Right cardiac atrium (tissue), 5 donors: ENCODE measurements at regions not wholly inside any gene's neighbourhood (a gene's known extent, or its start where the extent isn't known, plus 50 kb on each side); places are given as distances from the start of the nearest gene placed in this dataset.
A peak's percentile ranks its signal among the peaks of the same experiment; 100 is the strongest.

ENCODE experiments used
- ATAC-seq, 2 donors: fragments of 200-7000 bp; cut with Tn5 transposase; one replicate each; pipeline versions ENCODE4 v1.8.0 to v1.9.1; 2020; ENCODE audit warnings: moderate library complexity in 2 of 2, mild to moderate bottlenecking in 1 of 2
- DNase-seq, 3 donors: peaks; one replicate each; pipeline ENCODE4 v3.0.0-alpha.2; 2020
- H3K27ac ChIP-seq: one replicate; pipeline ENCODE4 v1.5.1; 2013; ENCODE audit warnings: mild to moderate bottlenecking, low read length, control low read depth, moderate library complexity
- H3K27me3 ChIP-seq: one replicate; pipeline ENCODE4 v1.6.1; 2013; ENCODE audit not compliant: control insufficient read depth, insufficient read depth
- H3K4me1 ChIP-seq: one replicate; pipeline ENCODE4 v1.6.1; 2013; ENCODE audit warnings: low read length; ENCODE audit not compliant: control insufficient read depth, insufficient read depth
- H3K4me3 ChIP-seq: one replicate; pipeline ENCODE4 v1.5.1; 2013; ENCODE audit warnings: low read length, control low read depth
- H3K9me3 ChIP-seq: one replicate; pipeline ENCODE4 v1.6.1; 2013; ENCODE audit warnings: low read length; ENCODE audit not compliant: control insufficient read depth
- WGBS: extraction: QIAGEN DNeasy Blood & Tissue Kit; methylation state at CpG from one replicate; pipeline ENCODE4 v1.1.7; 2013; 5-methylcytosine and 5-hydroxymethylcytosine counted together
- intact Hi-C, 4 donors: fragments of 100-400 bp; cut with DNase I; formaldehyde crosslinking; loops; one replicate each; pipeline versions ENCODE4 v1.11.0 to v1.14.0; 2022 to 2023
- donor health status: healthy with polysubstance abuse.
- donor health status: DM: no; HTN: yes; CAD: no.
- donor health status: DM: no; HTN: no; CAD: no.
- donor health status: DM: no; HTN: yes; CAD: no; lungs with severe emphysema.
- donor health status: DM: yes; HTN: yes; CAD: no.

- Histone ChIP-seq H3K27ac (no peak overlapping the region), H3K4me3 (no peak overlapping the region), H3K4me1 (no peaks in the 10 kb centered on the region), H3K27me3 (no peaks in the 10 kb centered on the region), H3K9me3 (no peaks in the 10 kb centered on the region)
- no peak for DNase-seq
- 90% methylated on average over 6 of the region's 6 CpGs for WGBS
- ATAC-seq: no peak
- intact Hi-C loops: loop anchor here in 1 of 4 donors (10.0 kb wide), 1 partner anchor 835 kb away; the partner anchor contains the start of gene FOXC1
Observed at GRCh38 chr6:2439632-2440031, 194.2 kb upstream of the GMDS start.

GRCh38 chr6:2439082-2439481 is 193.7 kb upstream of the GMDS start:
- H3K4me3 ChIP-seq: no peak overlapping the region
- intact Hi-C loops: no loop called here
- no peaks in the 10 kb centered on the region for H3K9me3 ChIP-seq
- 95% methylated on average over 2 of the region's 2 CpGs for WGBS
- no peaks in the 10 kb centered on the region for H3K4me1 ChIP-seq
- no peaks in the 10 kb centered on the region for H3K27me3 ChIP-seq
- H3K27ac ChIP-seq: no peak overlapping the region
- ATAC-seq: no peak
- no peak for DNase-seq

GRCh38 chr6:2436410-2437154 is 191.2 kb upstream of the GMDS start:
- Histone ChIP-seq H3K4me1 (no peaks in the 10 kb centered on the region), H3K27ac (no peak overlapping the region), H3K9me3 (no peaks in the 10 kb centered on the region), H3K27me3 (no peaks in the 10 kb centered on the region), H3K4me3 (no peak overlapping the region)
- no peak for DNase-seq
- intact Hi-C loops: no loop called here
- 95% methylated on average over 23 of the region's 23 CpGs for WGBS
- ATAC-seq: no peak

- H3K4me1 ChIP-seq: no peaks in the 10 kb centered on the region
- no peak overlapping the region for H3K27ac ChIP-seq
- WGBS: 79% methylated on average over 9 of the region's 9 CpGs
Observed at GRCh38 chr6:2435323-2435722, 189.9 kb upstream of the GMDS start.

GRCh38 chr6:2434912-2435311 is 189.5 kb upstream of the GMDS start:
- no peaks in the 10 kb centered on the region for H3K27me3 ChIP-seq
- no peaks in the 10 kb centered on the region for H3K4me1 ChIP-seq
- WGBS: 79% methylated on average over 6 of the region's 6 CpGs
- no peak overlapping the region for H3K4me3 ChIP-seq
- no peak for DNase-seq
- no peak overlapping the region for H3K27ac ChIP-seq
- intact Hi-C loops: no loop called here
- no peak for ATAC-seq
- no peaks in the 10 kb centered on the region for H3K9me3 ChIP-seq

More at GRCh38 chr6:2435323-2435722, 189.9 kb upstream of the GMDS start:
- H3K9me3 ChIP-seq: no peaks in the 10 kb centered on the region
- H3K4me3 ChIP-seq: no peak overlapping the region
- ATAC-seq: no peak
- DNase-seq: no peak
- intact Hi-C loops: no loop called here
- H3K27me3 ChIP-seq: no peaks in the 10 kb centered on the region

GRCh38 chr6:2434116-2434515 is 188.7 kb upstream of the GMDS start:
- DNase-seq (no peak), ATAC-seq (no peak)
- H3K9me3 ChIP-seq: no peaks in the 10 kb centered on the region
- no peak overlapping the region for H3K4me3 ChIP-seq
- no peak overlapping the region for H3K27ac ChIP-seq
- no peaks in the 10 kb centered on the region for H3K4me1 ChIP-seq
- intact Hi-C loops: no loop called here
- H3K27me3 ChIP-seq: no peaks in the 10 kb centered on the region
- WGBS: 97% methylated on average over 6 of the region's 6 CpGs

GRCh38 chr6:2433711-2434110 is 188.3 kb upstream of the GMDS start:
- H3K27me3 ChIP-seq: no peaks in the 10 kb centered on the region
- intact Hi-C loops: no loop called here
- no peak overlapping the region for H3K4me3 ChIP-seq
- WGBS: 91% methylated on average over 9 of the region's 9 CpGs
- H3K27ac ChIP-seq: no peak overlapping the region
- no peaks in the 10 kb centered on the region for H3K4me1 ChIP-seq
- DNase-seq (no peak), ATAC-seq (no peak)
- no peaks in the 10 kb centered on the region for H3K9me3 ChIP-seq

GRCh38 chr6:2433266-2433665 is 187.9 kb upstream of the GMDS start:
- 96% methylated on average over 5 of the region's 5 CpGs for WGBS
- no peak overlapping the region for H3K27ac ChIP-seq
- H3K27me3 ChIP-seq: no peaks in the 10 kb centered on the region
- intact Hi-C loops: no loop called here
- ATAC-seq: no peak
- no peak overlapping the region for H3K4me3 ChIP-seq
- no peak for DNase-seq
- no peaks in the 10 kb centered on the region for H3K9me3 ChIP-seq
- no peaks in the 10 kb centered on the region for H3K4me1 ChIP-seq

GRCh38 chr6:2432292-2432691 is 186.9 kb upstream of the GMDS start:
- Histone ChIP-seq H3K27ac (no peak overlapping the region), H3K4me3 (no peak overlapping the region), H3K9me3 (no peaks in the 10 kb centered on the region), H3K27me3 (no peaks in the 10 kb centered on the region), H3K4me1 (no peaks in the 10 kb centered on the region)
- 89% methylated on average over 5 of the region's 5 CpGs for WGBS
- no peak for DNase-seq
- ATAC-seq: no peak
- intact Hi-C loops: no loop called here

GRCh38 chr6:2430612-2431011 is 185.2 kb upstream of the GMDS start:
- H3K4me3 ChIP-seq: no peak overlapping the region
- 83% methylated on average over 3 of the region's 3 CpGs for WGBS
- ATAC-seq: no peak
- no peaks in the 10 kb centered on the region for H3K27me3 ChIP-seq
- H3K9me3 ChIP-seq: no peaks in the 10 kb centered on the region
- intact Hi-C loops: no loop called here
- H3K4me1 ChIP-seq: no peaks in the 10 kb centered on the region
- no peak for DNase-seq
- H3K27ac ChIP-seq: no peak overlapping the region

GRCh38 chr6:2429460-2429859 is 184.1 kb upstream of the GMDS start:
- Histone ChIP-seq H3K4me1 (no peaks in the 10 kb centered on the region), H3K27me3 (no peaks in the 10 kb centered on the region), H3K4me3 (no peak overlapping the region), H3K27ac (no peak overlapping the region), H3K9me3 (no peaks in the 10 kb centered on the region)
- WGBS: 86% methylated on average over 6 of the region's 6 CpGs
- no peak for DNase-seq
- intact Hi-C loops: no loop called here
- peak in 1 of 2 donors; percentile 73 for ATAC-seq

- no peak overlapping the region for H3K4me3 ChIP-seq
- no peaks in the 10 kb centered on the region for H3K9me3 ChIP-seq
- DNase-seq (no peak), ATAC-seq (peak in 1 of 2 donors; percentile 79)
- no peak overlapping the region for H3K27ac ChIP-seq
- 98% methylated on average over 1 of the region's 1 CpG for whole genome bisulfite sequencing
- no peaks in the 10 kb centered on the region for H3K4me1 ChIP-seq
- H3K27me3 ChIP-seq: no peaks in the 10 kb centered on the region
- intact Hi-C loops: no loop called here
Observed at GRCh38 chr6:2429032-2429431, 183.6 kb upstream of the GMDS start.
